ENCODE measurements at regions not wholly inside any gene's neighbourhood (a gene's known extent, or its start where the extent isn't known, plus 50 kb on each side); places are given as distances from the start of the nearest gene placed in this dataset.
"Not testable (repeated sequence)": the region's sequence is repeated elsewhere in the genome, so short reads cannot be mapped to it uniquely, and the experiment has no call there.

- TF ChIP-seq ZNF8 (CRISPR knock-in tag; IDR thresholded peaks at IDR 0.05); GLIS3 (CRISPR knock-in tag; IDR thresholded peaks at IDR 0.05); ZC3H10 (CRISPR knock-in tag; IDR thresholded peaks at IDR 0.05); TOX (CRISPR knock-in tag; IDR thresholded peaks at IDR 0.05; ENCODE audit: borderline replicate concordance); POU6F1 (CRISPR knock-in tag; IDR thresholded peaks at IDR 0.05; ENCODE audit: borderline replicate concordance, low read depth); CREB5 (CRISPR knock-in tag; IDR thresholded peaks at IDR 0.05; ENCODE audit: low read depth); BACH2 (CRISPR knock-in tag; IDR thresholded peaks at IDR 0.05; ENCODE audit: borderline replicate concordance); ZNF70 (CRISPR knock-in tag; IDR thresholded peaks at IDR 0.05); ZNF565 (CRISPR knock-in tag; conservative IDR thresholded peaks at IDR 0.05; ENCODE audit: low read depth); ZFP3 (CRISPR knock-in tag; IDR thresholded peaks at IDR 0.05); TCF4 (CRISPR knock-in tag; IDR thresholded peaks at IDR 0.05; ENCODE audit: borderline replicate concordance); ZFP30 (CRISPR knock-in tag; IDR thresholded peaks at IDR 0.05); PATZ1 (CRISPR knock-in tag; IDR thresholded peaks at IDR 0.05; ENCODE audit: borderline replicate concordance); SNAI2 (CRISPR knock-in tag; IDR thresholded peaks at IDR 0.05): not testable (repeated sequence)
Measured at GRCh38 chr9:41838953-41839352, 290.3 kb downstream of the CNTNAP3B start.

Data from SK-N-SH treated with all-trans-retinoic acid at 6 μM for 48 hours (cell line).